AG04450 (cell line): ENCODE measurements at regions not wholly inside any gene's neighbourhood (a gene's known extent, or its start where the extent isn't known, plus 50 kb on each side); places are given as distances from the start of the nearest gene placed in this dataset.
"Not testable (repeated sequence)": the region's sequence is repeated elsewhere in the genome, so short reads cannot be mapped to it uniquely, and the experiment has no call there.

ENCODE experiments used
- CTCF ChIA-PET: fragments of 300-600, 350-600 bp; formaldehyde crosslinking; extraction: SDS; loops from one replicate; lab custom pipeline; 2022; ENCODE audit warnings: antibody characterized with exemption, inconsistent platforms; lab: Charles Lee
- POLR2A ChIA-PET: fragments of 350-600 bp; formaldehyde crosslinking; extraction: SDS; loops from one replicate; lab custom pipeline; 2021; ENCODE audit warnings: antibody characterized with exemption, inconsistent platforms; lab: Yijun Ruan, JAX
- DNase-seq: peaks from one replicate; pipeline ENCODE4 v3.0.0-alpha.2; 2011; ENCODE audit warnings: low read depth, low spot score
- H3K27ac ChIP-seq: one replicate; pipeline ENCODE4 v1.5.1; 2012; ENCODE audit warnings: low read depth, low read length, control low read depth
- H3K27me3 ChIP-seq: one replicate; pipeline ENCODE4 v1.6.0; 2012; ENCODE audit warnings: low read length; ENCODE audit not compliant: control insufficient read depth, insufficient read depth
- H3K4me3 ChIP-seq: 2 replicates; pipeline ENCODE4 v1.5.1; 2011; ENCODE audit warnings: mild to moderate bottlenecking, low read depth, low read length, control low read depth
- H3K9me3 ChIP-seq: 2 replicates; pipeline ENCODE4 v1.5.1; 2012; ENCODE audit warnings: low read length; ENCODE audit not compliant: control insufficient read depth, insufficient read depth
- TF ChIP-seq, protein P1 (sequence below): IDR thresholded peaks from 2 replicates; pipeline ENCODE4 v1.5.1; 2011; ENCODE audit warnings: low read depth, low read length, control low read depth, inconsistent platforms

DNA sequence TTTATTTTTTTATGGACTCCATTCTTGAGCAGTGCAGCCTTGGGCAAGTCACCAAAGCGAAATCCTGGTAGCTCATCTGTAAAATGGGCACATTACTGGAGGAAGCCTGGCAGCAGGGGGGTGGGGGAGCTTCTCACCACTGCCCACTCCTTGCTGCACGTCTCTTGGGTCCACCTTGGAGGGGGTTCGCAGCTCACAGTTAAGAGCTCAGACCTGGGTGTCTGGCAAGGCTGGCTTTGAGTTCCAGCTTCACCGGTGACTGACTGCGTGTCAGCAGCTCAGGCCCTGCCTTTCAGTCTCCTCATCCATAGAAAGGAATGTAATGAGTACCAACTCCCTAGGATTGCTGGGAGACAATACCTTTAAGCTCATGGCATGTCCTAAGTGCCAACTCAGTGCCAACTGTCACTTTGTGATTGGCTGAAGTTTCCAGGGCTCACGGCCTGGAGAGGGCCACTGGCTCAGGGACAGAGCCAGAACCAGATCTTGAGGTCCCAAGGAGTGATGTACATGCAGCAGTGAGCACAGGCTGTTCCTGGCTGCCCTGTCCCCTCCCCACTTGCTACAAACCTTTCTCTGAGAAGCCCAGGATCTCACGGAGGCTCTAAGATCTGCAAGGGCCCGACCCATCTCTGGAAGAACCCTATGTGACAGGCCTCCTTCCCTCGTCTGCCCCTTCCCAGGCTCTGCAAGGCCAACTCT is 72.9 kb downstream of the C9orf50 start:
- POLR2A ChIA-PET: interaction anchor here (0.6 kb wide), 2 partner anchors 89 to 384 kb away, joined by 5 to 7 read pairs; no protein-coding TSS in a partner anchor
- CTCF ChIA-PET: interaction anchor here (0.7 to 1.9 kb wide), 3 partner anchors 374 to 416 kb away, joined by 3 to 7 read pairs (median 4); no protein-coding TSS in a partner anchor
- H3K4me3 ChIP-seq: no peak overlapping the region
- no peak for DNase-seq
- no peaks in the 10 kb centered on the region; the same call in 1 of the 2 replicates for H3K9me3 ChIP-seq
- H3K27me3 ChIP-seq: no peaks in the 10 kb centered on the region
- H3K27ac ChIP-seq: no peak overlapping the region
- TF ChIP-seq, protein P1, sequence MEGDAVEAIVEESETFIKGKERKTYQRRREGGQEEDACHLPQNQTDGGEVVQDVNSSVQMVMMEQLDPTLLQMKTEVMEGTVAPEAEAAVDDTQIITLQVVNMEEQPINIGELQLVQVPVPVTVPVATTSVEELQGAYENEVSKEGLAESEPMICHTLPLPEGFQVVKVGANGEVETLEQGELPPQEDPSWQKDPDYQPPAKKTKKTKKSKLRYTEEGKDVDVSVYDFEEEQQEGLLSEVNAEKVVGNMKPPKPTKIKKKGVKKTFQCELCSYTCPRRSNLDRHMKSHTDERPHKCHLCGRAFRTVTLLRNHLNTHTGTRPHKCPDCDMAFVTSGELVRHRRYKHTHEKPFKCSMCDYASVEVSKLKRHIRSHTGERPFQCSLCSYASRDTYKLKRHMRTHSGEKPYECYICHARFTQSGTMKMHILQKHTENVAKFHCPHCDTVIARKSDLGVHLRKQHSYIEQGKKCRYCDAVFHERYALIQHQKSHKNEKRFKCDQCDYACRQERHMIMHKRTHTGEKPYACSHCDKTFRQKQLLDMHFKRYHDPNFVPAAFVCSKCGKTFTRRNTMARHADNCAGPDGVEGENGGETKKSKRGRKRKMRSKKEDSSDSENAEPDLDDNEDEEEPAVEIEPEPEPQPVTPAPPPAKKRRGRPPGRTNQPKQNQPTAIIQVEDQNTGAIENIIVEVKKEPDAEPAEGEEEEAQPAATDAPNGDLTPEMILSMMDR: no peak

DNA sequence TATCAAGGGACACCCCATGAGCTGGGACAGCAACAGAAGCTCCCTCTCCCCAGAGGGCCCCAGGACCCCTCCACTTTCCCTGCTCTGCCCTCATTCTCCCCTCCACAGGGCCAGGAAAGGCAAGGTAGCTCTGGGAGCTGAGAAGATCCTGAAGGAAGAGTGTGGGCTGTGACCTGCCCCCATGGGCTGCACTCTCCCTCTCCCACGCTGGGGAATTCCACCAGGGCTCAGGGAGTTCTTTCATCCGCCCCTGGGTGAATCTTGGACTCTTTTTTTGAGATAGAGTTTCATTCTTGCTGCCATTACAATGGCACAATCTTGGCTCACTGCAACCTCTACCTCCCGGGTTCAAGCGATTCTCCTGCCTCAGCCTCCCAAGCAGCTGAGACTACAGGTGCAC is 73.8 kb downstream of the C9orf50 start:
- TF ChIP-seq, protein P1: no peak
- H3K4me3 ChIP-seq: no peak overlapping the region
- CTCF ChIA-PET: interaction anchor here (0.7 to 1.9 kb wide), 3 partner anchors 373 to 415 kb away, joined by 3 to 7 read pairs (median 4); no protein-coding TSS in a partner anchor
- no peak overlapping the region for H3K27ac ChIP-seq
- H3K27me3 ChIP-seq: no peaks in the 10 kb centered on the region
- DNase-seq: no peak
- POLR2A ChIA-PET: interaction anchor here (0.6 kb wide), 1 partner anchor 88 kb away, joined by 7 read pairs; no protein-coding TSS in a partner anchor
- H3K9me3 ChIP-seq: no peaks in the 10 kb centered on the region; the same call in 1 of the 2 replicates

DNA sequence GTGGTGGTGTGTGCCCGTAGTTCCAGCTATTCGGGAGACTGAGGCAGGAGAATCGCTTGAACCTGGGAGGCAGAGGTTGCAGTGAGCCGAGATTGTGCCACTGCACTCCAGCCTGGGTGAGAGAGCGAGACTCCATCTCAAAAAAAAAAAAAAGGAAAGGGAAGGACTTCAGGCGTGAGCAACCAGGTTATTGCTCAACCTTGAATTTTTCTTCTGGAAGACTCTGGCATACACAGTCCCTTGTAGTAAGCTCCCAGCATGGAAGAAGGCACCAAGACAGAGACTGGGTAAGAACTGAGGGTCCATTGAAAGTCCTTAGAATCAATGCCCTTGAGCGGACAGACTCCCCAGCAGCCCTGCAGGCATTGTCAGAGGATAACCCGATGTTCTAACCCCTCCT is 75.0 kb downstream of the C9orf50 start:
- H3K9me3 ChIP-seq, POLR2A ChIA-PET, H3K27ac ChIP-seq, H3K27me3 ChIP-seq, DNase-seq, H3K4me3 ChIP-seq, CTCF ChIA-PET: not testable (repeated sequence)

DNA sequence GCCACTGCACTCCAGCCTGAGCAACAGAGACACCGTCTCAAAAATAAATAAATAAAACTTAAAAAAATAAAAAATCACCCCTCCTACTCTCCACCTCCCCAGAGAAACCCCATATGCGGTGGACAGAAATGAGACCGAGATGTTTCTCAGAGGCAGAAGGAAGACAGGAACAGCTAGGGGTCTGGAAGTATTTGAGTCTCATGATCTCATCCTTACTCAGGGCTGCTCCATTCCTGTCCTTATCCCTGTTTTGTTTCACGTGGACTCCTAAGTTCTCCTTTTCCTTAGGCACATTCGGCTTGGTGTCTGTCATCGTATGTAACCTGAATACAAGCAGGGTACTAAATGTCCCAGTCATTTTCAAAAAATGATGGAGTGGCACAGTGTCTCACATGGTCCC is 76.1 kb downstream of the C9orf50 start:
- no peak overlapping the region for H3K27ac ChIP-seq
- H3K9me3 ChIP-seq: peaks cover 1% of the 10 kb centered on the region
- DNase-seq: no peak
- H3K27me3 ChIP-seq: no peaks in the 10 kb centered on the region
- TF ChIP-seq, protein P1: no peak
- CTCF ChIA-PET: no interaction called here
- POLR2A ChIA-PET: no interaction called here
- no peak overlapping the region for H3K4me3 ChIP-seq

DNA sequence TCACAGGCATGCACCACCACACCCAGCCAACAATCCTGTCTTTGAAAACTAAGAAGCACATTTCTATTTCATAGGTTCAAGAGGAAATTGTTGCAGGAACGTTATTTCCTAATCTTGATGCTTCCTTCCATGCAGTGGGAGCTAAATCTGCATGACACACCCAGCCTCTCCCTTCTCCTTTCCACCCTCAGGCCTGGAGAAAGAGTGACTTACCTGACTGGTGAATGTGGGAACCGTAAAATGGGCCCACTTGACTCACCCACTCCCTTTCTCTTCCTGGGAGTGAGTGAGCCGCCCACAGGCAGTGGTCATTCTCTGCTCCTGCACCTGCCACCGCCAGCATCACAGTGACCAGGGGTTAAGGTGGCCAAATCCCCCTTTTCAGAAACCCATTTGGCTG is 78.2 kb downstream of the C9orf50 start:
- Histone ChIP-seq H3K27me3 (no peaks in the 10 kb centered on the region), H3K4me3 (no peak overlapping the region), H3K9me3 (peaks cover 5% of the 10 kb centered on the region; the same call in 1 of the 2 replicates), H3K27ac (no peak overlapping the region)
- DNase-seq: no peak
- POLR2A ChIA-PET: no interaction called here
- CTCF ChIA-PET: no interaction called here
- TF ChIP-seq, protein P1: no peak
